SU-DHL-6 (cell line): ENCODE measurements at regions not wholly inside any gene's neighbourhood (a gene's known extent, or its start where the extent isn't known, plus 50 kb on each side); places are given as distances from the start of the nearest gene placed in this dataset.

Experiments
- CTCF ChIP-seq: fragments of 200-600 bp; sonication (generic); IDR thresholded peaks from one replicate; pipeline ENCODE4 v1.5.1; 2017; ENCODE audit warnings: antibody characterized with exemption, mild to moderate bottlenecking, low read length, moderate library complexity; ENCODE audit not compliant: insufficient read depth, poor library complexity, severe bottlenecking
- EZH2phosphoT487 ChIP-seq: fragments of 200-600 bp; sonication (generic), shearing (Covaris generic); conservative IDR thresholded peaks from 2 replicates; pipeline ENCODE4 v1.6.1; 2018; ENCODE audit warnings: mild to moderate bottlenecking, antibody characterized with exemption, low read length, moderate library complexity, mixed read lengths

- TF ChIP-seq CTCF (no peak), EZH2phosphoT487 (no peak)
Observed at GRCh38 chr14:44778604-44779003, 183.1 kb downstream of the KLHL28 start.
